Astrocyte (in vitro differentiated cells and primary cell): ENCODE measurements at regions not wholly inside any gene's neighbourhood (a gene's known extent, or its start where the extent isn't known, plus 50 kb on each side); places are given as distances from the start of the nearest gene placed in this dataset.

Experiments used
- CTCF ChIP-seq: IDR thresholded peaks from 2 replicates; pipeline ENCODE4 v1.5.1; 2011; ENCODE audit warnings: low read depth, mild to moderate bottlenecking, inconsistent platforms, low read length, moderate library complexity; ENCODE audit not compliant: insufficient read depth
- EZH2 ChIP-seq: IDR thresholded peaks from 2 replicates; pipeline ENCODE4 v1.6.1; 2012; ENCODE audit warnings: mild to moderate bottlenecking, low read length, inconsistent platforms; ENCODE audit not compliant: insufficient read depth

- TF ChIP-seq CTCF (no peak), EZH2 (no peak)
Observed at GRCh38 chr5:56377573-56377972, 144.4 kb upstream of the ANKRD55 start.
